ENCODE measurements at regions not wholly inside any gene's neighbourhood (a gene's known extent, or its start where the extent isn't known, plus 50 kb on each side); places are given as distances from the start of the nearest gene placed in this dataset.

GRCh38 chr5:52498607-52499006 lies 289.1 kb upstream of the ITGA1 start:
- no peak for DNase-seq (ENCODE audit: low read depth in 2 of 2)

GRCh38 chr5:52502460-52502999 lies 285.2 kb upstream of the ITGA1 start:
- no peak for DNase-seq (ENCODE audit: low read depth in 2 of 2)

GRCh38 chr5:52504584-52505240 lies 283.0 kb upstream of the ITGA1 start:
- DNase-seq (ENCODE audit: low read depth in 2 of 2): no peak

GRCh38 chr5:52517667-52518066 lies 270.0 kb upstream of the ITGA1 start:
- DNase-seq (ENCODE audit: low read depth in 2 of 2): no peak

GRCh38 chr5:52520171-52520570 lies 267.5 kb upstream of the ITGA1 start:
- DNase-seq (ENCODE audit: low read depth in 2 of 2): no peak

GRCh38 chr5:52521236-52521635 lies 266.5 kb upstream of the ITGA1 start:
- DNase-seq (ENCODE audit: low read depth in 2 of 2): no peak

GRCh38 chr5:52523701-52524100 lies 264.0 kb upstream of the ITGA1 start:
- DNase-seq (ENCODE audit: low read depth in 2 of 2): no peak

GRCh38 chr5:52531105-52531504 lies 256.6 kb upstream of the ITGA1 start:
- DNase-seq (ENCODE audit: low read depth in 2 of 2): no peak

- no peak for DNase-seq (ENCODE audit: low read depth in 2 of 2)
These were observed 244.1 kb upstream of the ITGA1 start for GRCh38 chr5:52543594-52543993.

GRCh38 chr5:52544738-52545137 lies 243.0 kb upstream of the ITGA1 start:
- DNase-seq (ENCODE audit: low read depth in 2 of 2): no peak

- no peak for DNase-seq (ENCODE audit: low read depth in 2 of 2)
These were observed 233.4 kb upstream of the ITGA1 start for GRCh38 chr5:52554293-52554692.

- no peak for DNase-seq (ENCODE audit: low read depth in 2 of 2)
These were observed 227.3 kb upstream of the ITGA1 start for GRCh38 chr5:52560366-52560765.

GRCh38 chr5:52562473-52562872 lies 225.2 kb upstream of the ITGA1 start:
- no peak for DNase-seq (ENCODE audit: low read depth in 2 of 2)

GRCh38 chr5:52564587-52564986 lies 223.1 kb upstream of the ITGA1 start:
- no peak for DNase-seq (ENCODE audit: low read depth in 2 of 2)

- no peak for DNase-seq (ENCODE audit: low read depth in 2 of 2)
These were observed 210.2 kb upstream of the ITGA1 start for GRCh38 chr5:52577546-52577945.

- no peak for DNase-seq (ENCODE audit: low read depth in 2 of 2)
These were observed 208.3 kb upstream of the ITGA1 start for GRCh38 chr5:52579391-52579790.

- no peak for DNase-seq (ENCODE audit: low read depth in 2 of 2)
These were observed 206.8 kb upstream of the ITGA1 start for GRCh38 chr5:52580921-52581320.

GRCh38 chr5:52582313-52582712 lies 205.4 kb upstream of the ITGA1 start:
- DNase-seq (ENCODE audit: low read depth in 2 of 2): no peak

GRCh38 chr5:52587131-52587530 lies 200.6 kb upstream of the ITGA1 start:
- DNase-seq (ENCODE audit: low read depth in 2 of 2): no peak

GRCh38 chr5:52597625-52598024 lies 190.1 kb upstream of the ITGA1 start:
- DNase-seq (ENCODE audit: low read depth in 2 of 2): no peak

- no peak for DNase-seq (ENCODE audit: low read depth in 2 of 2)
These were observed 188.7 kb upstream of the ITGA1 start for GRCh38 chr5:52598968-52599367.

- DNase-seq (ENCODE audit: low read depth in 2 of 2): no peak
These were observed 183.8 kb upstream of the ITGA1 start for GRCh38 chr5:52603778-52604554.
